ENCODE measurements at regions not wholly inside any gene's neighbourhood (a gene's known extent, or its start where the extent isn't known, plus 50 kb on each side); places are given as distances from the start of the nearest gene placed in this dataset.

GRCh38 chr7:134372858-134373257 lies 56.1 kb upstream of the SLC35B4 start:
- TF ChIP-seq CTCF (IDR thresholded peaks at IDR 0.05; ENCODE audit: insufficient read depth, low read length) = no peak

GRCh38 chr7:134371971-134372370 lies 55.2 kb upstream of the SLC35B4 start:
- no peak for TF ChIP-seq CTCF (IDR thresholded peaks at IDR 0.05; ENCODE audit: insufficient read depth, low read length)
- DNase-seq (ENCODE audit: low read depth) = no peak

More at GRCh38 chr7:134372858-134373257, 56.1 kb upstream of the SLC35B4 start:
- H3K4me3 ChIP-seq (ENCODE audit: low read depth, low read length) = no peak overlapping the region
- no peak for DNase-seq (ENCODE audit: low read depth)

GRCh38 chr7:134371536-134371935 lies 54.8 kb upstream of the SLC35B4 start:
- DNase-seq (ENCODE audit: low read depth) = no peak
- H3K4me3 ChIP-seq (ENCODE audit: low read depth, low read length) = no peak overlapping the region
- no peak for TF ChIP-seq CTCF (IDR thresholded peaks at IDR 0.05; ENCODE audit: insufficient read depth, low read length)

More at GRCh38 chr7:134371971-134372370, 55.2 kb upstream of the SLC35B4 start:
- H3K4me3 ChIP-seq (ENCODE audit: low read depth, low read length) = no peak overlapping the region

- H3K4me3 ChIP-seq (ENCODE audit: low read depth, low read length) = no peak overlapping the region
- no peak for DNase-seq (ENCODE audit: low read depth)
- TF ChIP-seq CTCF (IDR thresholded peaks at IDR 0.05; ENCODE audit: insufficient read depth, low read length) = no peak
Measured at GRCh38 chr7:134370135-134370534, 53.4 kb upstream of the SLC35B4 start.

- TF ChIP-seq CTCF (IDR thresholded peaks at IDR 0.05; ENCODE audit: insufficient read depth, low read length) = no peak
- peak; percentile 98 for DNase-seq (ENCODE audit: low read depth)
- H3K4me3 ChIP-seq (ENCODE audit: low read depth, low read length) = no peak overlapping the region
Measured at GRCh38 chr7:134368851-134369544, 52.3 kb upstream of the SLC35B4 start.

- TF ChIP-seq CTCF (IDR thresholded peaks at IDR 0.05; ENCODE audit: insufficient read depth, low read length) = peak; percentile 5
- no peak overlapping the region for H3K4me3 ChIP-seq (ENCODE audit: low read depth, low read length)
- peak; percentile 12 for DNase-seq (ENCODE audit: low read depth)
Measured at GRCh38 chr7:134367956-134368749, 51.4 kb upstream of the SLC35B4 start.

Measured in fibroblast of the aortic adventitia (primary cell).